K562 (cell line): ENCODE measurements at regions not wholly inside any gene's neighbourhood (a gene's known extent, or its start where the extent isn't known, plus 50 kb on each side); places are given as distances from the start of the nearest gene placed in this dataset.

Source experiments
- KHSRP ChIP-seq: fragments of 450-650 bp; IDR thresholded peaks from 2 replicates; pipeline ENCODE4 v1.6.1; 2017
- MAFK ChIP-seq: IDR thresholded peaks from 2 replicates; pipeline ENCODE4 v1.6.1; 2011; ENCODE audit warnings: low read length, improper control_type of control experiment
- RFX5 ChIP-seq: IDR thresholded peaks from 2 replicates; pipeline ENCODE4 v1.6.1; 2011; ENCODE audit warnings: low read depth, mild to moderate bottlenecking, improper control_type of control experiment, low read length
- SMAD1 ChIP-seq: fragments of 150-350 bp; IDR thresholded peaks from 2 replicates; pipeline ENCODE4 v1.6.1; 2014; ENCODE audit warnings: low read length, low read depth; ENCODE audit not compliant: partially characterized antibody
- ZNF124 ChIP-seq: sonication (generic); formaldehyde crosslinking; IDR thresholded peaks from 2 replicates; pipeline ENCODE4 v1.8.1; 2022; ENCODE audit warnings: missing genetic modification reagents
- ZNF143 ChIP-seq: sonication (generic); formaldehyde crosslinking; IDR thresholded peaks from 2 replicates; pipeline ENCODE4 v1.9.0; 2022; ENCODE audit warnings: mild to moderate bottlenecking, missing genetic modification reagents
- ZNF282 ChIP-seq: sonication (generic); formaldehyde crosslinking; IDR thresholded peaks from 2 replicates; pipeline ENCODE4 v1.8.1; 2023; ENCODE audit warnings: missing genetic modification reagents
- ZNF76 ChIP-seq: fragments of 250-450 bp; sonication (Bioruptor Pico); IDR thresholded peaks from 2 replicates; pipeline ENCODE4 v1.4.0; 2020; ENCODE audit warnings: mild to moderate bottlenecking, moderate library complexity, borderline replicate concordance
- TF ChIP-seq, protein P1 (sequence below): fragments of 450-650 bp; IDR thresholded peaks from 2 replicates; pipeline ENCODE4 v1.6.1; 2016; ENCODE audit warnings: missing biosample characterization, missing genetic modification characterization
- TF ChIP-seq, protein P2 (sequence below): sonication (generic); formaldehyde crosslinking; IDR thresholded peaks from 2 replicates; pipeline ENCODE4 v1.8.0; 2023; ENCODE audit warnings: mild to moderate bottlenecking, missing genetic modification reagents
- TF ChIP-seq, protein P3 (sequence below), 3 experiments: IDR thresholded peaks in 2 of 3; conservative IDR thresholded peaks in 1 of 3; 2 replicates each; pipeline ENCODE4 v1.5.1; 2011 to 2012; ENCODE audit warnings: low read length in 3 of 3, mild to moderate bottlenecking in 3 of 3, control low read depth in 2 of 3, improper control_type of control experiment in 1 of 3, inconsistent platforms in 1 of 3, low read depth in 1 of 3, mixed read lengths in 1 of 3, moderate library complexity in 1 of 3; ENCODE audit not compliant: insufficient read depth in 2 of 3
- TF ChIP-seq, protein P4 (sequence below): IDR thresholded peaks from 2 replicates; pipeline ENCODE4 v1.6.1; 2012; ENCODE audit warnings: low read depth, low read length, improper control_type of control experiment, borderline replicate concordance

DNA sequence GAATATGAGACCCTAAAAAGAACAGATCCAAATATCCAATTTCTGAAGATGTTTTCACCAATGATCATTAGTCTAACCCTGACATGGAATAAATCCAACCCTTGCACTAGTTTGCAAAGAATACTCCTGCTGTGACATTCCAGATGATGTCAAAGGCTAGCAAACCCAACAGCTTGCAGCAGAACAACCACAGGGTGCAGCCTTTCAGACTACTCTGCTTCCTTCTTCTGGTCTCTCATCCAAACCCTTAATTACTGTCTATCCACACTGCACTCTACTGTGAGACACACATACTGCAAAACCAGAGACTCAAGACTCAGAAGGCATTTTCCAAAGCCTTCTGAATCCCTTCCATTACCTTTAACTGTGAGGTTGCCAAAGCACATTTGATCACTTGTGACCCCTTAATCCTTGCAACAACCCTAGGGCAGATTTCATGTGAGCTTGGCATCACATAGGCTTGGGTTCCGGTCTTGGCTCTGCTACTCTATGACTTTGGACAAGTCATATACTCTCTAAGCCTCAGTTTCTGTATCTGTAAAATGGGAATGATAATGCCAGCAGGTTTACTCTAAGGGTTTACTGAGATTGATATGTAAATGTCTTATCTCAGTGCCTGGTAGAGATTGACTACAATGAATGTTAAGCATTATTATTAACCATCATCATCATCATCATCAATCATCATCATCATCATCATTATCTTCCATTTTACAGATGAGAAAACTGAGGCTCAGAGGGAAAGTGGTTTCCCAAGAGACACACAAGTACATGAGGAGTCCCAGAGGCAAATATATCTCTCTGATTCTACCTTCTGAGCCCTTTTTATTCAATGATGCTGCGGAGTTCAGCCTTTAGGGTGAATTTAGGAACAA, 94.5 kb downstream of the SYF2 start:
- TF ChIP-seq ZNF282 (no peak), ZNF76 (CRISPR knock-in tag) (no peak), ZNF143 (no peak), SMAD1 (no peak), KHSRP (no peak), MAFK (no peak), RFX5 (no peak), ZNF124 (CRISPR knock-in tag) (no peak)
- TF ChIP-seq, protein P1, sequence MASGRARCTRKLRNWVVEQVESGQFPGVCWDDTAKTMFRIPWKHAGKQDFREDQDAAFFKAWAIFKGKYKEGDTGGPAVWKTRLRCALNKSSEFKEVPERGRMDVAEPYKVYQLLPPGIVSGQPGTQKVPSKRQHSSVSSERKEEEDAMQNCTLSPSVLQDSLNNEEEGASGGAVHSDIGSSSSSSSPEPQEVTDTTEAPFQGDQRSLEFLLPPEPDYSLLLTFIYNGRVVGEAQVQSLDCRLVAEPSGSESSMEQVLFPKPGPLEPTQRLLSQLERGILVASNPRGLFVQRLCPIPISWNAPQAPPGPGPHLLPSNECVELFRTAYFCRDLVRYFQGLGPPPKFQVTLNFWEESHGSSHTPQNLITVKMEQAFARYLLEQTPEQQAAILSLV: no peak
- TF ChIP-seq, protein P2, sequence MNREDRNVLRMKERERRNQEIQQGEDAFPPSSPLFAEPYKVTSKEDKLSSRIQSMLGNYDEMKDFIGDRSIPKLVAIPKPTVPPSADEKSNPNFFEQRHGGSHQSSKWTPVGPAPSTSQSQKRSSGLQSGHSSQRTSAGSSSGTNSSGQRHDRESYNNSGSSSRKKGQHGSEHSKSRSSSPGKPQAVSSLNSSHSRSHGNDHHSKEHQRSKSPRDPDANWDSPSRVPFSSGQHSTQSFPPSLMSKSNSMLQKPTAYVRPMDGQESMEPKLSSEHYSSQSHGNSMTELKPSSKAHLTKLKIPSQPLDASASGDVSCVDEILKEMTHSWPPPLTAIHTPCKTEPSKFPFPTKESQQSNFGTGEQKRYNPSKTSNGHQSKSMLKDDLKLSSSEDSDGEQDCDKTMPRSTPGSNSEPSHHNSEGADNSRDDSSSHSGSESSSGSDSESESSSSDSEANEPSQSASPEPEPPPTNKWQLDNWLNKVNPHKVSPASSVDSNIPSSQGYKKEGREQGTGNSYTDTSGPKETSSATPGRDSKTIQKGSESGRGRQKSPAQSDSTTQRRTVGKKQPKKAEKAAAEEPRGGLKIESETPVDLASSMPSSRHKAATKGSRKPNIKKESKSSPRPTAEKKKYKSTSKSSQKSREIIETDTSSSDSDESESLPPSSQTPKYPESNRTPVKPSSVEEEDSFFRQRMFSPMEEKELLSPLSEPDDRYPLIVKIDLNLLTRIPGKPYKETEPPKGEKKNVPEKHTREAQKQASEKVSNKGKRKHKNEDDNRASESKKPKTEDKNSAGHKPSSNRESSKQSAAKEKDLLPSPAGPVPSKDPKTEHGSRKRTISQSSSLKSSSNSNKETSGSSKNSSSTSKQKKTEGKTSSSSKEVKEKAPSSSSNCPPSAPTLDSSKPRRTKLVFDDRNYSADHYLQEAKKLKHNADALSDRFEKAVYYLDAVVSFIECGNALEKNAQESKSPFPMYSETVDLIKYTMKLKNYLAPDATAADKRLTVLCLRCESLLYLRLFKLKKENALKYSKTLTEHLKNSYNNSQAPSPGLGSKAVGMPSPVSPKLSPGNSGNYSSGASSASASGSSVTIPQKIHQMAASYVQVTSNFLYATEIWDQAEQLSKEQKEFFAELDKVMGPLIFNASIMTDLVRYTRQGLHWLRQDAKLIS: no peak
- TF ChIP-seq, protein P3, sequence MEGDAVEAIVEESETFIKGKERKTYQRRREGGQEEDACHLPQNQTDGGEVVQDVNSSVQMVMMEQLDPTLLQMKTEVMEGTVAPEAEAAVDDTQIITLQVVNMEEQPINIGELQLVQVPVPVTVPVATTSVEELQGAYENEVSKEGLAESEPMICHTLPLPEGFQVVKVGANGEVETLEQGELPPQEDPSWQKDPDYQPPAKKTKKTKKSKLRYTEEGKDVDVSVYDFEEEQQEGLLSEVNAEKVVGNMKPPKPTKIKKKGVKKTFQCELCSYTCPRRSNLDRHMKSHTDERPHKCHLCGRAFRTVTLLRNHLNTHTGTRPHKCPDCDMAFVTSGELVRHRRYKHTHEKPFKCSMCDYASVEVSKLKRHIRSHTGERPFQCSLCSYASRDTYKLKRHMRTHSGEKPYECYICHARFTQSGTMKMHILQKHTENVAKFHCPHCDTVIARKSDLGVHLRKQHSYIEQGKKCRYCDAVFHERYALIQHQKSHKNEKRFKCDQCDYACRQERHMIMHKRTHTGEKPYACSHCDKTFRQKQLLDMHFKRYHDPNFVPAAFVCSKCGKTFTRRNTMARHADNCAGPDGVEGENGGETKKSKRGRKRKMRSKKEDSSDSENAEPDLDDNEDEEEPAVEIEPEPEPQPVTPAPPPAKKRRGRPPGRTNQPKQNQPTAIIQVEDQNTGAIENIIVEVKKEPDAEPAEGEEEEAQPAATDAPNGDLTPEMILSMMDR (IDR thresholded peaks at IDR 0.05 in 2 of 3, conservative IDR thresholded peaks at IDR 0.05 in 1 of 3; ENCODE audit: insufficient read depth in 2 of 3, low read depth in 1 of 3, low read length in 3 of 3): no peak
- TF ChIP-seq, protein P4, sequence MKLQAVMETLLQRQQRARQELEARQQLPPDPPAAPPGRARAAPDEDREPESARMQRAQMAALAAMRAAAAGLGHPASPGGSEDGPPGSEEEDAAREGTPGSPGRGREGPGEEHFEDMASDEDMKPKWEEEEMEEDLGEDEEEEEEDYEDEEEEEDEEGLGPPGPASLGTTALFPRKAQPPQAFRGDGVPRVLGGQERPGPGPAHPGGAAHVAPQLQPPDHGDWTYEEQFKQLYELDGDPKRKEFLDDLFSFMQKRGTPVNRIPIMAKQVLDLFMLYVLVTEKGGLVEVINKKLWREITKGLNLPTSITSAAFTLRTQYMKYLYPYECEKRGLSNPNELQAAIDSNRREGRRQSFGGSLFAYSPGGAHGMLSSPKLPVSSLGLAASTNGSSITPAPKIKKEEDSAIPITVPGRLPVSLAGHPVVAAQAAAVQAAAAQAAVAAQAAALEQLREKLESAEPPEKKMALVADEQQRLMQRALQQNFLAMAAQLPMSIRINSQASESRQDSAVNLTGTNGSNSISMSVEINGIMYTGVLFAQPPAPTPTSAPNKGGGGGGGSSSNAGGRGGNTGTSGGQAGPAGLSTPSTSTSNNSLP: no peak
